ENCODE measurements at regions not wholly inside any gene's neighbourhood (a gene's known extent, or its start where the extent isn't known, plus 50 kb on each side); places are given as distances from the start of the nearest gene placed in this dataset.

- TF ChIP-seq ZNF518B (CRISPR knock-in tag; IDR thresholded peaks at IDR 0.05): no peak
- TF ChIP-seq RERE (CRISPR knock-in tag; IDR thresholded peaks at IDR 0.05; ENCODE audit: borderline replicate concordance): no peak
- no peak for TF ChIP-seq ZNF282 (CRISPR knock-in tag; IDR thresholded peaks at IDR 0.05)
- 0 out of 6 replicates have a peak, but pooled peaks of 1 of the 3 experiments have one; percentile 50 for TF ChIP-seq ZBTB11 (CRISPR knock-in tag; IDR thresholded peaks at IDR 0.05)
- no peak for TF ChIP-seq KDM2B (CRISPR knock-in tag; IDR thresholded peaks at IDR 0.05)
- no peak for TF ChIP-seq NBN (IDR thresholded peaks at IDR 0.05; ENCODE audit: low read depth)
- no peak for TF ChIP-seq EWSR1 (IDR thresholded peaks at IDR 0.05; ENCODE audit: borderline replicate concordance, low read depth, partially characterized antibody)
- TF ChIP-seq NFIX (CRISPR knock-in tag; IDR thresholded peaks at IDR 0.05; ENCODE audit: low read depth): peak; percentile 44; the same call in 1 of the 2 replicates
Observed at GRCh38 chr3:5540532-5540931, 353.0 kb downstream of the EDEM1 start (continued).
